ENCODE measurements at regions not wholly inside any gene's neighbourhood (a gene's known extent, or its start where the extent isn't known, plus 50 kb on each side); places are given as distances from the start of the nearest gene placed in this dataset.

- no peak for DNase-seq
Observed at GRCh38 chr12:4133029-4133428, 140.5 kb upstream of the CCND2 start.

DNA sequence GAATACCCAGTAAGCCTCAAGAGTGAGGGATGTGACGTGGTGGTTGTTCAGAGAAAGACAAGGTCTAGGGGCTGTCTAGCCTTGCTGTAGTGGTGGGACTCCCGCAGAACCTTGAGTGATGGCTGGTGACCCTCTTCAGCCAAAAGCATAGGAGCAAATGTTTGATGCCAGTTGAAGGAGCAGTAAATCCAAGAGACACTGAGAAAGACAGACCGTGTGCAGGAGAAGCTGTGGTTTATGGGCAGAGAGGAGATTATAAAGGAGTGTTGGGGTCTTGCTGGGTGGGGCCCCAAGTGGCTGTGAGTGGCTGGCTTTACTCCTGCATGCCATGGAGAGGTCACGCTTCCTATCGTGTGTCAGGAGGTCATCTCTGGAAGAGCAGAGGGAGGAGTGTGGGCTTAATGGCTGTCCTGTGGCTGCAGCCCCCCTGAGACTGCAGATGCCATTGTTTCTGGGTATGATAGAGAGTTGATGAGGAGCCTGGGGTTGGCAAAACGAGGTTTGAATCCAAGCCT, 152.0 kb upstream of the CCND2 start:
- no peak for DNase-seq

DNA sequence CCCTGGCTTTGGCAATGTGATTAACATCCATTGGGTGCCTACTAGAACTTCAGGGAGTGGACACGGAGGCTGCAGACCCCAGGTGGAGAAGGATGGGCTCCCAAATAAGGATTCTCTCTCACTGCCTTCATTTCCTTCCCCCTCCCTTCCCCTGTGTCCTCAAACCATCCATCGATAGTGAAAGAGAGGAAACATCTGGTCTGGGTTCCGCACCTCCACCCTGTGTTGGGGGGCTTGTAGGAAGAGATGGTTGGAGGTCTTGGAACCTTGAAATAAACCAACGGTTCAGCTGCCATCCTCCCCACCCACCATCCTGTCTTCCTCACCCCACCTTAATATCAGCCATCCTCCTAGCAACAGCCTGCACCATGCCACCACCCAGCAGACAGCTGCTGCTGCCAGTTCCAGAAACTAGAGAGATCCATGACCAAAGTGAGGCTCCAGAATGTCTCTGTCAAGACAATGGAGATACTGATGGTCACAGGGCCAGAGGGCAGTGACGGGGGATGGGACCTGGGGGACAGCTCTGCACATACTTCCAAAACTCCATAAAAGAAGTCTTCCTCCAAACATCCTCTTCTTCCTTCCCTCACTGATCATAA, 153.1 kb upstream of the CCND2 start:
- no peak for DNase-seq

DNA sequence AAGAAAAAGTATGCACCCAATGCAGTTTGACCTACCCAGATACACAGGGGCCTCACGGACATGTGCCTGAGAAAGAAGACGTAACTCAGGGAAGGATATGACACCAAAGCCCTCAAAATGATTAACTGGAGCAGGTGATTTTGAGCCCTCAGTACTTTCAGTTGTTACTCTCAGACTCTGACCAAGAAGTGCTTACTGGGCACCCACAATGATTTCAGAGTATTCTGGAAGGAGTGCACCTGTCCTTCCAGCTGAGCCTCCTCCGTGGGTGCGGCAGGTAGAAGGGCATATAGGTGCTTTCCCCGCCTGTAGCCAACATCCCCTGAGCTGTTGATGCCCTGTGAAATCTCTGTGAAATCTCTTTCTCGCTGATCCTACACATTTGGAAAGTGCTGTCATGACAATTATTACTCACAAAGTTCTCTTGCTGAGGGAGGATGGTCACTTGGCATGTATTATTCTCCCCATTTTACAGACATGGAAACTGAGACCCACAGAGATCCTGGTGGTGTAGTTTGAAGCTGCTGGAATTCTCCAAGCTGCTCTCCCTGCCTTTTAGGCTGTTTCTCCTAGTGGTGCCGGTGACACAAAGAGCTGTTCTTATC, 154.3 kb upstream of the CCND2 start:
- DNase-seq: no peak

DNA sequence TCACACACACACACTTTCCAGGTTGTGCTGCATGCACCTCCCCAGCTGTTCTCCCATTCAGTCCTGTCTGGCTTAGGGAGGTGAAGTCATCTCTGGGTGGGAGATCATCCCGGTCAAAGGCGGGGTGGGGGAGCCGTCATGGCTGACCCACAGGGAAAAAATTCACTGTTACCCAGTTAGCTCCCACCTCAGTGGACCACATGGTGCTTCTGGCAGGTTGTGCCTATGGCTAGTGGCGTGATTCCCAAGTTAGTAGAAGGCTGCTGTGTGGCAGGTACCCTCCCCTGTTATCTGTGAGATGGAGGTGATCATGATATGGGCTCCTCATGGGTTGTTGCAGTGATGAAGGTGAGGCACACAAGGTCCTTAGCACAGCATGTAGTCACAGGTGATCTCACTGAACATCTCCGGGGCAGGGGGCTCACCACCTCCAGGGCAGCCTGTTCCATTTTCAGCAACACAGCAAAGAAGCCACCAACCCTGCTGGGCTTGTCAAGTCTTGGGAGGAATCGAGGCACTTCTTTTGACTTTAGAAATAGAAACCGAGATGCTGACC, 154.9 kb upstream of the CCND2 start:
- no peak for DNase-seq

- DNase-seq: no peak
Observed at GRCh38 chr12:4118017-4118510, 155.5 kb upstream of the CCND2 start.

DNA sequence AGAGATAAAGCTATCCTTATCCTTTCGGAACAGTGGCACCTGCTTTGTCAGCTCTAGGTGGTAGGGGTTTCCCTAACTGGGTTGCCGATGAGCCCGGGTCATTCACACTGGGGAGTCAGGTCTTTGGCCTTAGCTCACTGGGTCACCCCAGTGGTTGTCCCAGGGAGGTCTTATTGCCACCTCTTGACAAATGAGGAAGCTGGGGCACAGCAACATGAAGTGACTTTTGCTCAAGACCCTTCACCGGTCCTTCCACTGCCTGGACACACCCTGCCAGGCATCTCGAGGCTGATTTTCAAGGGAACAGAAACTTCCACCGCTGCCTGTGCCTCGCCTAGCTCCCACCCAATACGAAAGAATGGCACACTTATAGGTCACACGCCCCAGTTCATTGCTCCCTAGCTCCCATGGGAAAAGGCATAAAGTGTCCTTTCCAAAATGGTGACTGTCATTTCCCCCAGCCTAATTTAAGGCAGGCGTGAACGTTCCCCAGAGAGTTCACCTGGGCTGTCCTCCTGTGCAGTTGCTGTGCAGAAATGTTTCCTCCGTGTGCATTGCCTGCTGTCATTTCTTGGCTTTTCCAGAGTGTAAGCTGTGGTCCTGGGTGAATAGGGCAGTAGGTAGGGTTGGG, 156.1 kb upstream of the CCND2 start:
- DNase-seq: no peak

DNA sequence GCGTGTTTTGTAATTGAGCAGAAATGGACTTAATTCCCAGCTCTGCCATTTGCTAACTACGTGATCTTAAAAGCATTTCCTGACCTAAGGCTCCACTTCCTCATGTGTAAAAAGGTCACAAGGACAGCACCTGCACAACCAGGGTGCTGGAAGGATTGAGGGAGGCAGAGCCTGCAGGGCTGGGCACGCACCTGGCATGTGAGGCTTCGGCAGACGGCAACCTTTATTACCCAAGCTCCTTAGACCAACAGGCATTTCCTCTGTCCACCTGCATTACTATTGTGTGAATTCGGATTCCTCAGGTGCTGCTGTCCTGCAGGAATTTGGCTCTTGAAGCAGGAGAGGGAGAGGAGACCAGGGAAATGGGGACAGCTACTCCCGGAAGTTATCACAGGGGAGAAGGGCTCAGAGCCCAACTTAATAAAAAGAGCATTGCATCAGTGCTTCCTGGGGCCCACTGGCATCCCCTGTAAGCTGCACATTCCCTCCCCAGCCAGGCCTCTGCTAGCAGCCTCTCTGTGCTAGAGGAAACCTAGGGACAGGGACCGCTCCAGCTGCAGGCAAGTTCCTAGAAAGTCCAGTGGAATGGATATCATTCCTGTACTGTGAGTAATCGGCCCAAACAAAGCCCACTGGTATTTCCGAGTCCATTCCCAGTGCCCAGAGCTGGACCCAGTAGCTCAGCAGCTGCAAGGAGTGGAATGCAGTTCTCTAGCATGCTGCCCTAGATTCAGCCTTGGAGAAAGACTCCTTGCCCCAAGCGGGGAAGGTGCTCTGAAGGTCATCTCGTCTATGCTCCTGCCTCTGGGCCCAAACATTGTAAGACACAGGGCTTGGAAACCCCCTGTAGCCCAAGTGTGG, 157.1 kb upstream of the CCND2 start:
- DNase-seq: no peak

GRCh38 chr12:4115570-4115969, 158.0 kb upstream of the CCND2 start:
- no peak for DNase-seq

DNA sequence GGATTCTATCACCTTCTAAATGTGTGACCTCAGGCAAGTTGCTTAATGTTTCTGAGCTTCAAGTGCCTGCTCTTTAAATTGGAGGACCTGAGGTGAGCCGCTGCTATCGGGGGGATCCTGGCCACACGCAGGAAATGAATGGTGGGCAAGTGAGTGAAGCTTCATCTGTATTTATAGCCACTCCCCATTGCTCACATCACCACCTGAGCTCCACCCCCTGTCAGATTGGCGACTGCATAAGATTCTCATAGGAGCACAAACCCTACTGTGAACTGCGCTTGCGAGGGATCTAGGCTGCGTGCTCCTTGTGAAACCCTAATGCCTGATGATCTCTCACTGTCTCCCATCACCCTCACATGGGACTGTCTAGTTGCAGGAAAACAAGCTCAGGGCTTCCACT, 158.6 kb upstream of the CCND2 start:
- no peak for DNase-seq

- DNase-seq: no peak
Observed at GRCh38 chr12:4112734-4113325, 160.7 kb upstream of the CCND2 start.

- DNase-seq: no peak
Observed at GRCh38 chr12:4112290-4112689, 161.3 kb upstream of the CCND2 start.

DNA sequence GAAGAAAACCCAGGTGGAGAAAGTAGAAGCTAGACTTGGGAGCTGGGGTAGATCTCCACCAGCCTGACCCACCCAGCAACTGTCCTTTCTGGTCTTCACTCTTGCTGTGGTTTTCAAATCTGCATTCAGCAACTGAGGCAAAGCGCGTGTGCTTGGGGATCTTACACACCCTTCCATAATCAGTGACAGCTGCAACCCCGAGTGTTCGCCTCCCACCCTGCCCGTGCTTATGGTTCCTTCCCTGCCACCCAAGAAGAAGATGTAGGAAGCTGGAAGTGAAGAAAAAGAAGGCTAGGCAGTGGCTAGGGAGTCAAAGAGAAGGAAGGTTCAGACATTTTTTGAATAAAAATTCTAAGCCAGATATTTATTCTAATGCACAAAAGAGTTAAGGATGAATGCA, 162.6 kb upstream of the CCND2 start:
- no peak for DNase-seq

- no peak for DNase-seq
Observed at GRCh38 chr12:4109826-4110225, 163.7 kb upstream of the CCND2 start.

DNA sequence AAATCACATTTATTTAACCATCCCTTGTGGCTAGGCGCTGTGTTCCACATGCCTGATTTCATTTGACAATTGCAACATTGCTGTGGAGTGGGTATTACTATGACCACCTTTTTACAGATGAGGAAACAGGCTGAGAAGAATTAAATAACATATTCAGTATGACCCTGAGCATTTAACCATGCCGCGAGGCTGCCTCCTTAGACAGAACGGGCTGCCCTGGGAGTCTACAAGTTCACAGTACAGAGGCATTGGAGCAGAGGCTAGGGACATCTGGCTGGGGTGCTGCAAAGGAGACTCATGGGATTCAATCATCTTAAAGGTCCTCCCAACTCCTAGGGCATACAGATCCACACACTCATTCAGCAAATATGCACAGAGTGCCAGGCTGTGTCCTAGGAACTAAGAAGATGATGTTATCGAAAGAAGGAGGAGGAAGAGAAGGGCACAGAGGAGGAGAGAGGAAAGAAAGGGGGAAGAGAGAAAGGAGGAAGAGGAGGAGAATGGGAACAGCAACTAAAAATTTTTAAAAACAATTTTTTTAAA, 164.7 kb upstream of the CCND2 start:
- no peak for DNase-seq

GRCh38 chr12:4107911-4108697, 165.5 kb upstream of the CCND2 start:
- DNase-seq: no peak

DNA sequence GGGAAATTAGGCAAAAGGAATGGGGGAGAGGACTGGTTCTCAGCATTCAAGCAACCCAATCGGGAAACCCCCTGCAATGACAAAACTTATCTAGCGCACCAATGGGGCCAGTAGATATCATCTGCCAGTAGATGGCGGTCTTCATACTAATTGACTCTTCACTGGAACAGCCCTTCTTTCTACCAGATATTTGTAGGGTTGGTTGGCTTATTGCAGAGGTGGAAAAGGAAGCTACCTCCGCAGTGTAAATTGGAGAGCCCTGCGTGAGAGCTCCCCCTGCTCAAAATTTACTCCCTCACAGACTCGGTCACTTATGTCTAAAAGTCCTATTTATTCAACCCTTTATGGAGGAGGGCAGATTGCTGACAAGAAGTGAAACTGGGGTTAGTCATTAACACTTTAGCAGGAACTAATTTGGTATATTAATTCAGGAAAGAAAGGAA, 166.1 kb upstream of the CCND2 start:
- no peak for DNase-seq

GRCh38 chr12:4106621-4107020, 166.9 kb upstream of the CCND2 start:
- no peak for DNase-seq

GRCh38 chr12:4104722-4105244, 168.8 kb upstream of the CCND2 start:
- DNase-seq: no peak

GRCh38 chr12:4099276-4099675, 174.3 kb upstream of the CCND2 start:
- DNase-seq: no peak

Data from NCI-H510A treated with DMSO at 0.1 percent for 48 hours (cell line).